ENCODE measurements at regions not wholly inside any gene's neighbourhood (a gene's known extent, or its start where the extent isn't known, plus 50 kb on each side); places are given as distances from the start of the nearest gene placed in this dataset.

GRCh38 chr13:61123538-61124289 is 291.9 kb downstream of the PCDH20 start:
- no peak for TF ChIP-seq CTCF (IDR thresholded peaks at IDR 0.05)
- no peak for TF ChIP-seq POLR2A (IDR thresholded peaks at IDR 0.05)

Measured in body of pancreas (tissue), 4 donors.